HepG2 (cell line): ENCODE measurements at regions not wholly inside any gene's neighbourhood (a gene's known extent, or its start where the extent isn't known, plus 50 kb on each side); places are given as distances from the start of the nearest gene placed in this dataset.

ENCODE experiments used
- ATAC-seq: fragments of 200-7000 bp; cut with Tn5 transposase; 3 replicates; pipeline ENCODE4 v1.9.1; 2020; ENCODE audit warnings: mild to moderate bottlenecking, moderate library complexity
- BruUV-seq: library from RNA; stranded (reverse); fragments of 400-500 nt; replicated peaks from 2 replicates; lab custom pipeline; 2021; lab: Mats Ljungman, UMichigan
- CTCF ChIA-PET: fragments of 300-600 bp; formaldehyde crosslinking; extraction: SDS; loops from one replicate; lab custom pipeline; 2021; ENCODE audit warnings: low total read pairs, inconsistent platforms, low intra/inter-chr PET ratio; lab: Yijun Ruan, JAX
- POLR2A ChIA-PET: fragments of 350-600 bp; sonication (Branson Sonifier 250); formaldehyde crosslinking; loops from one replicate; lab custom pipeline; 2020; ENCODE audit warnings: antibody characterized with exemption, inconsistent platforms; lab: Yijun Ruan, JAX
- DNase-seq: peaks from one replicate; pipeline ENCODE4 v3.0.0-alpha.2; 2015; ENCODE audit warnings: low spot score
- FAIRE-seq: peaks from 3 replicates; lab custom pipeline; 2011; peaks lifted over from hg19 to GRCh38; lab: Jason Lieb, UNC
- H2AFZ ChIP-seq: one replicate; pipeline ENCODE4 v1.6.1; 2011; ENCODE audit warnings: low read length, inconsistent platforms
- H3K27ac ChIP-seq: fragments of 300-600 bp; 3 replicates; pipeline ENCODE4 v1.8.0; 2011; ENCODE audit warnings: mixed run types, mild to moderate bottlenecking, mixed read lengths, low read length, inconsistent platforms; ENCODE audit not compliant: insufficient read depth; ENCODE audit errors: extremely low read length
- H3K27me3 ChIP-seq, 2 experiments: fragments of 200-600 bp in 1 of 2; 2 replicates in 1 of 2; 3 replicates in 1 of 2; pipeline versions ENCODE4 v1.6.0 to v1.8.0; 2011; ENCODE audit warnings: low read length in 2 of 2, mild to moderate bottlenecking in 2 of 2, moderate library complexity in 2 of 2, inconsistent platforms in 1 of 2; ENCODE audit not compliant: insufficient read depth in 2 of 2, control insufficient read depth in 1 of 2
- H3K36me3 ChIP-seq, 2 experiments: fragments of 200-600 bp in 1 of 2; replicated peaks in 1 of 2; 2 replicates in 1 of 2; 3 replicates in 1 of 2; pipeline versions ENCODE4 v1.5.1 to v1.8.0; 2011; ENCODE audit warnings: low read length in 2 of 2, inconsistent platforms in 1 of 2; ENCODE audit not compliant: insufficient read depth in 2 of 2, control insufficient read depth in 1 of 2
- H3K4me1 ChIP-seq: 2 replicates; pipeline ENCODE4 v1.5.1; 2012; ENCODE audit warnings: low read length, inconsistent platforms; ENCODE audit not compliant: insufficient read depth
- H3K4me2 ChIP-seq: 2 replicates; pipeline ENCODE4 v1.6.0; 2011; ENCODE audit warnings: low read depth, low read length, inconsistent platforms
- H3K4me3 ChIP-seq, 3 experiments: fragments of 200-600 bp in 1 of 3; sonication (generic), shearing (Covaris generic) in 1 of 3; replicated peaks in 1 of 3; 2 replicates each; pipeline ENCODE4 v1.5.1; 2011 to 2016; ENCODE audit warnings: low read length in 3 of 3, inconsistent platforms in 2 of 3, low read depth in 2 of 3, mild to moderate bottlenecking in 2 of 3, control low read depth in 1 of 3, mixed read lengths in 1 of 3; ENCODE audit not compliant: insufficient read depth in 1 of 3
- H3K79me2 ChIP-seq: one replicate; pipeline ENCODE4 v1.6.1; 2011; ENCODE audit warnings: low read length, inconsistent platforms; ENCODE audit not compliant: insufficient read depth
- H3K9ac ChIP-seq: 2 replicates; pipeline ENCODE4 v1.6.0; 2011; ENCODE audit warnings: mild to moderate bottlenecking, low read depth, low read length, inconsistent platforms; ENCODE audit not compliant: insufficient read depth
- H3K9me3 ChIP-seq: 2 replicates; pipeline ENCODE4 v1.5.1; 2012; ENCODE audit warnings: mild to moderate bottlenecking, low read length
- H4K20me1 ChIP-seq: 2 replicates; pipeline ENCODE4 v1.6.0; 2011; ENCODE audit warnings: inconsistent platforms, mild to moderate bottlenecking, low read length, moderate library complexity; ENCODE audit not compliant: insufficient read depth
- BCL6 ChIP-seq: IDR thresholded peaks from 2 replicates; pipeline ENCODE4 v1.6.1; 2016; ENCODE audit warnings: missing genetic modification reagents, missing compliant biosample characterization
- BCLAF1 ChIP-seq: fragments of 450-650 bp; IDR thresholded peaks from 2 replicates; pipeline ENCODE4 v1.6.1; 2017; ENCODE audit warnings: mild to moderate bottlenecking
- FLYWCH1 ChIP-seq: sonication (generic); formaldehyde crosslinking; IDR thresholded peaks from 2 replicates; pipeline ENCODE4 v1.8.1; 2023; ENCODE audit warnings: mild to moderate bottlenecking, missing genetic modification reagents
- HNF4A ChIP-seq: sonication (generic); formaldehyde crosslinking; IDR thresholded peaks from 2 replicates; pipeline ENCODE4 v1.4.0; 2020; ENCODE audit warnings: missing genetic modification reagents
- KDM5B ChIP-seq: sonication (generic); formaldehyde crosslinking; IDR thresholded peaks from 2 replicates; pipeline ENCODE4 v1.4.0; 2020; ENCODE audit warnings: missing genetic modification reagents, mild to moderate bottlenecking, borderline replicate concordance
- MLX ChIP-seq: IDR thresholded peaks from 2 replicates; pipeline ENCODE4 v1.6.1; 2016
- NCOR1 ChIP-seq: fragments of 200-600 bp; sonication (generic); IDR thresholded peaks from 2 replicates; pipeline ENCODE4 v1.7.0; 2017; ENCODE audit warnings: antibody characterized with exemption, low read length, borderline replicate concordance
- PHF8 ChIP-seq: sonication (generic); formaldehyde crosslinking; IDR thresholded peaks from 2 replicates; pipeline ENCODE4 v1.5.0; 2020; ENCODE audit warnings: missing genetic modification reagents
- RNF2 ChIP-seq: fragments of 450-650 bp; conservative IDR thresholded peaks from 2 replicates; pipeline ENCODE4 v1.6.1; 2016; ENCODE audit warnings: low read depth
- SALL2 ChIP-seq: sonication (generic); formaldehyde crosslinking; IDR thresholded peaks from 2 replicates; pipeline ENCODE4 v1.8.1; 2023; ENCODE audit warnings: mild to moderate bottlenecking, missing genetic modification reagents, inconsistent platforms
- ZBTB39 ChIP-seq: sonication (generic); formaldehyde crosslinking; IDR thresholded peaks from 2 replicates; pipeline ENCODE4 v1.5.0; 2020; ENCODE audit warnings: missing genetic modification reagents
- ZBTB43 ChIP-seq: sonication (generic); formaldehyde crosslinking; conservative IDR thresholded peaks from 2 replicates; pipeline ENCODE4 v1.4.0; 2020; ENCODE audit warnings: missing genetic modification reagents
- ZFYVE20 ChIP-seq: sonication (generic); formaldehyde crosslinking; IDR thresholded peaks from 2 replicates; pipeline ENCODE4 v1.8.0; 2023; ENCODE audit warnings: low read depth, mild to moderate bottlenecking, moderate library complexity, missing genetic modification reagents, borderline replicate concordance
- ZKSCAN8 ChIP-seq: IDR thresholded peaks from 2 replicates; pipeline ENCODE4 v1.6.1; 2016; ENCODE audit warnings: borderline replicate concordance, missing genetic modification reagents, missing compliant biosample characterization
- ZNF644 ChIP-seq: IDR thresholded peaks from 2 replicates; pipeline ENCODE4 v1.6.1; 2016; ENCODE audit warnings: low read depth
- ZNF7 ChIP-seq: IDR thresholded peaks from 2 replicates; pipeline ENCODE4 v1.6.1; 2016; ENCODE audit warnings: missing biosample characterization, missing genetic modification reagents
- ZNF883 ChIP-seq: sonication (generic); formaldehyde crosslinking; IDR thresholded peaks from 2 replicates; pipeline ENCODE4 v1.5.1; 2020; ENCODE audit warnings: mild to moderate bottlenecking, missing genetic modification reagents; ENCODE audit errors: not compliant biosample characterization
- ZSCAN25 ChIP-seq: sonication (generic); formaldehyde crosslinking; IDR thresholded peaks from 2 replicates; pipeline ENCODE4 v1.8.0; 2022; ENCODE audit warnings: mild to moderate bottlenecking, missing genetic modification reagents
- WGBS: methylation state at CpG from one replicate; pipeline ENCODE4 v1.1.6; 2017; ENCODE audit warnings: low lambda C conversion rate; 5-methylcytosine and 5-hydroxymethylcytosine counted together
- in situ Hi-C: cut with HindIII; loops from 2 replicates; pipeline ENCODE4 v1.10.0; 2017; ENCODE audit warnings: low pct_unique_long_range_greater_than_20kb; ENCODE audit not compliant: extremely low pct_ligation_motif_present
- intact Hi-C: fragments of 100-400 bp; cut with micrococcal nuclease; formaldehyde crosslinking; loops from one replicate; pipeline ENCODE4 v1.10.0; 2022; ENCODE audit not compliant: unreplicated experiment

DNA sequence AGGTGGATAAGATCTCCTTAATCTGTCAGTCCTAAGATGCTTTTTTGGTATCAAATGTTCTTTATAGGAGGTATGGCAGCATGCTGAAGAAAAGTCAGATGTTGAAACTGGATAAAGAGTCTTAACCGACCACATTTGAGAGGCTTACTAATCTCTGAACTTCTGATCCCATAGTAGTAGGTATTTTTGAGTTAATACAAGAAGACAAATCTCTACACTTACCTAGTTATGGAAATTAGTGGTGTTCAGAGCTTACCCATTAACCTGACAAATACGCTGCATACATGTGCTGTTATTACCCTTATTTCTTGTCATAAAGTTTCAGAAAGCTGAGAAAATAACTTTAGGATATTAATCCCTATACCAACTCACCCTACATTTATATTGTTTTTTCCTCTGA lies 83.0 kb downstream of the ISL1 start (continued):
- TF ChIP-seq ZBTB39 (CRISPR knock-in tag) (no peak), HNF4A (CRISPR knock-in tag) (no peak)

GRCh38 chr5:51468196-51468595 lies 84.9 kb downstream of the ISL1 start:
- DNase-seq (no peak), ATAC-seq (no peak; the same call in 2 of the 3 replicates), FAIRE-seq (no peak)
- Histone ChIP-seq H2AFZ (no peak overlapping the region), H3K4me1 (no peaks in the 10 kb centered on the region), H3K36me3 (no peaks in the 10 kb centered on the region), H3K27ac (no peak overlapping the region), H3K27me3 (no peaks in the 10 kb centered on the region), H4K20me1 (no peaks in the 10 kb centered on the region), H3K9me3 (no peaks in the 10 kb centered on the region), H3K79me2 (no peaks in the 10 kb centered on the region), H3K4me3 (no peak overlapping the region), H3K9ac (no peak overlapping the region), H3K4me2 (no peak overlapping the region)
- 0% methylated on average over 2 of the region's 2 CpGs for WGBS
- ChIA-PET POLR2A (no interaction called here), CTCF (no interaction called here)
- no peak for TF ChIP-seq ZKSCAN8 (CRISPR knock-in tag)
- TF ChIP-seq BCL6 (CRISPR knock-in tag): no peak
- no peak for TF ChIP-seq ZSCAN25
- TF ChIP-seq BCLAF1: no peak
- TF ChIP-seq ZFYVE20 (CRISPR knock-in tag): no peak
- TF ChIP-seq ZBTB43: no peak
- no peak for TF ChIP-seq NCOR1
- TF ChIP-seq ZNF644: no peak
- TF ChIP-seq PHF8: no peak
- TF ChIP-seq FLYWCH1 (CRISPR knock-in tag): no peak
- TF ChIP-seq RNF2: no peak
- TF ChIP-seq ZNF883 (CRISPR knock-in tag): no peak
- no peak for TF ChIP-seq SALL2 (CRISPR knock-in tag)
- TF ChIP-seq KDM5B (CRISPR knock-in tag): no peak
- no peak for TF ChIP-seq MLX (CRISPR knock-in tag)
- TF ChIP-seq ZNF7 (CRISPR knock-in tag): no peak
- in situ Hi-C loops (no loop called here), intact Hi-C loops (no loop called here)
- no TSS peak for BruUV-seq
